ENCODE measurements at regions not wholly inside any gene's neighbourhood (a gene's known extent, or its start where the extent isn't known, plus 50 kb on each side); places are given as distances from the start of the nearest gene placed in this dataset.

GRCh38 chr2:239576784-239577685 lies 176.2 kb upstream of the HDAC4 start:
- DNase-seq (ENCODE audit: low read depth in 2 of 2): no peak

DNA sequence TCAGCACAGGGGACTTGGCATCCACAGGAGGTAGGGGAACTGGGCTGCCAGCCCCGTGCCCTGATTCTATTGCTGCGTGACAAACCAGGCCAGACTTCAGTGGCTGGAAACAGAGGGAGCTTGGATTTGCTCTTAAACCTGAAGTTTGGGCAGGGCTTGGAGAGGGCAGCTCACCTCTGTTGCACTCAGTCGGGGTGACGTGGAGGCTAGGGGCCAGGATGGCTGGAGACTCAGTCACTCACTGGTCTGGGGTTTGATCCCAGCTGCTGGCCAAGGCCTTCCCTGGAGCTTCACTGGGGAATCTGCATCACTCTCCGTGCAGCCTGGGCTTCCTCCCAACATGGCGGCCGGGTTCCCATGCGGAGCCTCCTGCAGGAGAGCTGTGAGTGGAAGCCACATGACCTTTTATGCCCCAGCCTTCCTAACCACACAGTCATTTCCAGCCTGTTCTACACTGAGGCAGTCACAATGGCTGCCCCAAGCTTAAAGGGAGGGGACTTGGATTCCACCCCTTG lies 175.2 kb upstream of the HDAC4 start:
- no peak for DNase-seq (ENCODE audit: low read depth in 2 of 2)

DNA sequence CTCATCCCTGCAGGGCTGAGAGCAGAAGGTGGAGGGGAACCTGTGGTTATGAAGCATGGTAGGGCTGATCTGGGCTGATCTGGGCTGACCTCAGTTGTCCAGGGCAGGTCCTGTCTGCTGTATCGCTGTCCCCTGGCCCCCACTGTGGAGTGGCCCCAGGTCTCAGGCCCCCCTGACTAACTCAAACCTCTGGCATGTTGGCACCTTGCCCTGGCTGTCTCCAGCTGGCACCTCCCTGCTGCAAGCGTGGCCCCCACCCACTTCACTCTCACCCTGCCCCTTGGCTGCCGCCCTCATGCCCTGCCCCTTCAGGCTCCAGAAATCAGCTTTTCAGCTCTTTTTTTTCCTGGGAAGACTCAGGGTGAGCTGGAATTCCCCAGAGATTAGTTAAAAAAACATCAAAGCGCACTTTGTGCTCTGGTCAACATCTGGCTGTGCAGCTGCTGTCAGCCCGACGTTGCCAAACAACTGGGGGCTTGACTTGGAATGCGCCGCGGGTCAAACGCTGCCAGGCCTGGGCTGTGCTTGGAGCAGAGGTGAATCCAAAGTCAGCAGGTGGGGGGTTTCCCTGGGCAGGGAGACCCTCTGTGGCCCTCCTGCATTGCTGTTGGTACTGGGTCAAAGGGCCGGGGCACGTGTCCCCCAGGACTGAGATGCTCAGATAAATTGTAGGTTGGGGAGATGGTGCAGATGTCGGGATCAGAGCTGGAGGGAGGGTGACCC lies 173.8 kb upstream of the HDAC4 start:
- DNase-seq (ENCODE audit: low read depth in 2 of 2): no peak

DNA sequence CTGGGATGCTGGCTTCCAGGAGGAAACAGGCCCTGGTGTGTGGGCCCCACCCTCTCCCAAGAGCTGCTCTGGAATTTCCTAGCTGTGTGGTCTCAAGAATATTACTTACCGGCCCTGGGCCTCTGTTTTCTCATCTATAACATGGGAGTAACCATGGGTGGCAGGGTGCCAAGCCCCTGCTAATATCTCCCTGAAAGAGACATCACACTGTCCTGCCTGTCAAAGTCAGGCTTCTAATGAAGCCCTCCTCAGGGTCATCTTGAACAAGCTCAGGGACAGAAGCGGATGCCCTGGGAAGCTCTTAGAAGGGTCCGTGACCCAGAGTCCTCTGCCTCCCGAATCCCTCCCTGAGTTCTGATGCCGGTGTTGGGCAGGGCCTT lies 173.2 kb upstream of the HDAC4 start:
- DNase-seq (ENCODE audit: low read depth in 2 of 2): no peak

GRCh38 chr2:239570971-239571520 lies 170.2 kb upstream of the HDAC4 start:
- no peak for DNase-seq (ENCODE audit: low read depth in 2 of 2)

DNA sequence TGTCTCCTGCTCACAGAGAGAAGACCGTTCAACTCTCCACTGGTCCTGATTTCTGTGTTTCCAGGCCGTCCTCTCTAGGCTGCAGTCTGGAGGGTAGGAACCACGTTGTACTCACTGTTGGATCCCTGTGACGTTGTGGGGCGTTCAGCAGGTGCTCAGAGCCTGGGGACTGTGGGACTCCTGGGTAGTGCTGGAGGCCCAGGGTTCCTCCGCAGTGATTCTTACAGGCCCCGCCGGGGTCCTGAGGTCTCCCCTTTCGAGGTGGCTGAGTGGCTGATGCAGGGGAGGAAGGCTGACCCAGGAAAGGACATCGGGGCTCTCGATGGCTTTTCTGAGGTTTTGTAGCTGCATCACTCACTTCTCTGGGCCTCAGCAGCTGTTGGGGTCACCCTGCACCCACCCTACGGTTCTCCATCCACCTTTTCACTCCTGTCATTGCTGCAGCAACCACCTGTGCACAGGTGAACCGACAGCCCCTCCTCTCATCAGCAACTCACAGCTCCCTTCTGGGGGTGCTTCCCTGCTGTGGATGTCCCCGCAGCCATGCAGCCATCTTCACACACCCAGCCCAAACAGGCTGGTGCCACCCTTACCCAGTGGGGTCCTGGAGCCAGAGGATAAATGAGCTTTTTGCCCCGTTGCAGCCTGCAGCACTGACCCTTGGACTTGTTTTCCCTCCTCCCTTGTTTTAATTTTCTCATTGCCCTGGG lies 169.6 kb upstream of the HDAC4 start:
- no peak for DNase-seq (ENCODE audit: low read depth in 2 of 2)

DNA sequence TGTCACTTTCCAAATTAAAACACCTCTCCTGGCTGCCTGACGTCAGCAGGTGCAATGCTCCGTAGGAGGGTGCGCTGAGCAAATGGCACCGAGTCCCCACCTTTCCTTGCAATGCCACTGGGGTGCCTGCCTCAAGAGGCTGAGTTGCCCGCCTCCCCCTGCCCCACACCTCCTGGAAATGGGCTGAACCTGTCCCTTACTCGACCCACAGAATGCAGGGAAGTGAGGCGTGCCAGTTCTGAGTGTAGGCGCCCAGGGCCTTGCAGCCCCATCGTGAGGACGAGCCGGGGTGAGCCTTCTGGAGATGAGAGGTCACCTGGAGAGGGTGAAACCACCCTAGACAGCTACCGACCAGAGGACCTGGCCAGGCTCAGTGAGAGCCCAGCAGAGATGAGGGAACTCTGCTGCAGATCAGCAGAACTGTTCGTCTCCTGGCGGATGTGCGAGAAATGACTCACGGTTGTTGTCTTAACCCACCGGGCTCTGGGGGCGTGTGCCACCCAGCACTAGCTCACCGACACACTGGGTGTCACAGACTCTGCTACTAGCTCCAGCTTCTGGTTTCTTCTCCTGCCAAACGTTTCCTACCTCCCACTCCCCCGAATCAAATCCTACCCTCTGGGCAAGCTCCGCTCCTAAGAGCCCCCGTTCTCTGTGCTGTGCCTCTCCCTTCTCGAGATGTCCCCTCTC lies 168.7 kb upstream of the HDAC4 start:
- no peak for DNase-seq (ENCODE audit: low read depth in 2 of 2)

GRCh38 chr2:239568601-239569000 lies 167.8 kb upstream of the HDAC4 start:
- DNase-seq (ENCODE audit: low read depth in 2 of 2): no peak

GRCh38 chr2:239567786-239568185 lies 167.0 kb upstream of the HDAC4 start:
- no peak for DNase-seq (ENCODE audit: low read depth in 2 of 2)

DNA sequence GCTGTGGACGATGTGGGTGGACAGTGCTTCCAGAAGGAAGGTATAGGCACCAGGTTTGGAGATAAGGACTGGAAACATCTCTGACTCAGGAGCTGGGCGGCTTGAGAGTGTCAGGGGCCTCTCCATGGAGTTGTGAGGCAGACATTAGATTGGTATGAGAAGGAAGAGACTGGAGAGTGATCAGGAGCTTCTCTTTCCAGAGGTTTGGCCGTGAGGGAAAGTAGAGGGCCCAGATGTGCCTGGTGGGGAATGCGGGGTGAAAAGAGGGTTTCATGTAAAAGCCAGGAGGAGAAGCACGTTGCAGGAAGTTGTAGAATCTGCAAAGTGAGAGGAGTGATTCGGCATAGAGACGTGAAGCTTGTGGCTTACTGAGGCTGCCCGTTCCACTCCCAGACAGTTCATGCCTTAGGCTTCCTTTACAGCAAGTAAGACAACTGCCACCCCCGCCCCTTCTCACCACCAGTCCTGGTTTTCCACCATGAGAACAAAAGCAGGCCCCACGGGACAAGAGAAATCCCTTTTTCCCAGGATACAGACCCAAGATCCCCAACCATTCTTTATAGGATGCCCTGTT lies 166.3 kb upstream of the HDAC4 start:
- no peak for DNase-seq (ENCODE audit: low read depth in 2 of 2)

DNA sequence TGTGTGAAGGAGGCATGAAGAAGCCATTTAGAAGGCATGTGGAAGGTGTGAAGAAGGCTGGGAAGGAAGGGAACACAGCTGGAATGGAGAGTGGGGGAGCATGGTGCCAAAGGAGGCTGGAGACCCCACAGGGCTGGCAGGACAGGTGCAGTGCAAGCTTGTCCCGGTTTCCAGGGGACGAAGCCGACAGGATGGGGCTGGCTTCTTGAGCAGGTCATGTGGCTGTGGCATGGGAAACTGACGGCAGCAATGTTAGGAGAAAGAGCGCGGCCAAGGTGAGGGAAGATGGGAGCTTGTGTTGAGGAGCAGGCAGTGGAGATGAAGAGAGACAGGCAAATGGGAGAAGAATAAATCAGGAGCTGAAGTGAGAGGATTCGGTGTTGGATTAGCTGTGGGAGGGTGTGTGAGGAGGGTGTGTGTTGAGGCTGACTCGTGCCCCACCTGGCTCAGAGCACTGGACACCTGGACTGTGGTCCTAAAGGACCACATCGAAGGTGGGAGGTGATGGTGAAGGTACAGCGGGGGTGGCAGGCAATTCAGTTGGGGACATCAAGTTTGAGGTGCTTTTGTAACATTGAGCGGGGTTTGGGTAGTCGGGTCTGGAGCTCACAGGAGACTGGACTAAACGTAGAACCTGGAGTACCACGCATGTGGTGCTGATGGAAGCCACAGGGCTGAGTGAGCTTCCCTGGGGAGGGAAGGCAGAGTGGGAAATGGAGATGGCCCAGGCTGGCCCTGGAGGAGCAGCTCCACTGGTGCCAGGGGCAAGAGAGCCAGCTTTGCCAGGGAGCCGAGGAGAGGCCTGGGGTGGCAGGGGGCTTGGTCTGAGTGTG lies 165.6 kb upstream of the HDAC4 start:
- DNase-seq (ENCODE audit: low read depth in 2 of 2): no peak

DNA sequence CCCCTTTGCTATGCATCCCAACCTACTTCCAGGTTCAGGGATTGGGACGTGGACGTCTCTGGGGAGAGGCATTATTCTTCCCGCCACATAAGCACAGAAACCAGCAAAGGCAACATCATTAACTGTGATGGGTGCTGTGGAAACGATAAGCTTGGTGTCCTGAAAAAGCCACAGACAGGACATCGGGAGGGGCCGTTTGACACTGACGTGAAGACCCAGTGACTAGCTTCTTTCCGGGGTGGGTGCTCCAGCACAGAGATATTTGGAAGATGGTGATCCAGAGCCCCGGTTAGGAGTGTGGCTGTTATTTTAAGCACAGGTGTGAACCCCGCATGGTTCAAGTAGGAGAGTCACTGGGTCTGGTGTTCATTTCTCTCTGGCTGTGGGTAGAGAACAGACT lies 163.8 kb upstream of the HDAC4 start:
- no peak for DNase-seq (ENCODE audit: low read depth in 2 of 2)

DNA sequence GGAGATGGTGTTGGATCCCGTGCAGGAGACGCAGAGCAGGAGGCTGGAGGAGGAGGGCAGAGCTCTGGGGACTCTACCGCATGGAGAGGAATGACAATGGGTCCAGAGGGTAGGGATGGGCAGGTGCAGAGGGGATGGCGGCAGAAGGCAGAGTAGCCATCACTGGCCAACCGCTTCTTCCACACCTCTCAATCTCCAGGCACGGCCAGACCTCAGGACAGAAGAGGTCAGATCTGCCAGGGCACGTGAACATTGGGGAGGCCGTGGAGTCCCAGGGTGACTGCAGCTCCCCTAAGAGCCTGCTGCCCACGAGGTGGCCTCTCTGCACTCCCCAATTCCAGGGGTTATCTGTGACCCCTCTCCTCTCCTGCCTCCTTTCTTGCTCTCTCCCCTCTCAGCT lies 162.7 kb upstream of the HDAC4 start:
- no peak for DNase-seq (ENCODE audit: low read depth in 2 of 2)

DNA sequence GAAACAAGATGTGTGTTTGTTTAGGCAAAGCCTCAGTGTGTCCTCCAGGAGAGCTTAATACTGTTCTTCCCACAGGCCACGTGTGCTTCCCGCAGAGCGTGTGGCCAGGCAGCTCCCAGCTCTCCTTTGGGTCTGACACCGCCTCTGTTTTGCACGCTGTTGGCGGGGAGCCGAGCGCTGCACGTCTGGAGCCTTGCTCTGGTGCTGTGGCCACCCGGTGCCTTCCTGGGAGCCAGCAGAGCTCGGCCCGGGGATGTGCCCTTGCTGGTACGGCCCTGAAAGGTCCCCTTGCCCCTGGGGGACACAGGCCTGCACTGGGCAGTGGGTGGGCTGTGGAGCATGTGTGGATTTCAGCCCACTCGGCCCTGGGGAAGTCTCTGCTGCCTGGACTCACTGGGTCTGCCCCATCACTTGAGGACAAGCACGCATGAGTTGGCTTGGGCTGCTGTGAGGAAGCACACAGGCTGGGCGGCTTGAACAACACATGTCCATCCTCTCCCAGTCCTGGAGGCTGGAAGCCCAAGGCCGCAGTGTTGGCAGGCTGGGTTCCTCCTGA lies 160.7 kb upstream of the HDAC4 start:
- peak; percentile 57 to 66 for DNase-seq (ENCODE audit: low read depth in 2 of 2)

- DNase-seq (ENCODE audit: low read depth in 2 of 2): no peak
Measured at GRCh38 chr2:239559417-239560261, 158.8 kb upstream of the HDAC4 start.

DNA sequence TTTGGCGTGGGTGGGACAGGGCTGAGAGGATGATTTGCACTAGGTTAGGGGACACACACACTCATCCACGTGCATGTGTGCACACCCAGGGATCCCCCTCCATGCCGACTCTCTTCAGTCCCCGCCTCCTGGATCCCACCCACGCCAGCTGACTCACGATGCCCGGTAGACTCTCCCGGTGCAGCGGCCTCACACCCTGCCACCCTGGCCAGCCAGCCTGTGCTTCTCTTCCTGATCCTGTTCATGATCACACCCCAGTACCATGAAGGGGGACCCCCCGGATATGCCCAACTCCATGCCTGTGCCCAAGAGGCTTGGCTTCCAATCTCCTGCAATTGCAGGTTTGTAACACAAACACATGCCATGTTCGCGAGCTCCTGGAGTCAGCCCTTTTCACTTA lies 157.8 kb upstream of the HDAC4 start:
- DNase-seq (ENCODE audit: low read depth in 2 of 2): no peak

GRCh38 chr2:239557516-239557915 lies 156.7 kb upstream of the HDAC4 start:
- DNase-seq (ENCODE audit: low read depth in 2 of 2): no peak

DNA sequence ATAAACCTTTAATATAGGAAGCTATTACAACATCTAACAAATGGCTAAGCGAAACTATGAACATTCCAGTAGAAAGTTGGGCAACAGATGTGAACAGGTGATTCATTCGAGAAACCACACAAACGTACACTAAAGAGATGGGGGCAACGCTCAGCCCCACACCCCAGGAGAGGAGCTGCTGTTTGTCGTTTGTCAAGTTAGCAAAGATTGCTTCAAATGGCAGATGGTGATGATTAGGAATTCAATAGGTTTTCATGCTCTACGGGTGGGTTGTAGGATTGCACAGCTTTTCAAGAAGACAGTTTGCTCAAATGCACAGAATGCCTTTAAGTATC lies 154.7 kb upstream of the HDAC4 start:
- DNase-seq (ENCODE audit: low read depth in 2 of 2): no peak

All from fibroblast of skin of left biceps (primary cell).